ENCODE measurements at regions not wholly inside any gene's neighbourhood (a gene's known extent, or its start where the extent isn't known, plus 50 kb on each side); places are given as distances from the start of the nearest gene placed in this dataset.

DNA sequence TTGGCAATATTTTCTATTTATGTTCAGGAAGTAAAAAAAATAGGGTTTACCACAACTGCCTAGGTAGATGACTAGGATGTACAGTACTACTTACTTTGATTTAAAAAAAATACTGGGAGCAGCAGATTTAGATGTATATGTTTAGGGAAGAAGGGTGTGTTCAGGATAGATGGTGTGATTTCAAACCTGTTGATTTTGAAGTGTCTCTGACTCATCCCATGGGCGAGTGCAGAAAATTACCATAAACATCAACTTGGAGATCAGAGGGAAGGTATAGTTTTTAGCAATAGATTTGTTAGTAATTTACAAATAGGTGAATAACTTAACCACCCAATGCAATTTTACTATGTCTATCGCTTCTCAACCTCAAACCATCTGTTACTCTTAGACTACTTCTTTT, 214.8 kb downstream of the NDFIP2 start:
- TF ChIP-seq GATA3 (IDR thresholded peaks at IDR 0.05; ENCODE audit: low read depth, low read length) (no peak), GATA2 (IDR thresholded peaks at IDR 0.05; ENCODE audit: low read depth, low read length) (no peak)
